ENCODE measurements at regions not wholly inside any gene's neighbourhood (a gene's known extent, or its start where the extent isn't known, plus 50 kb on each side); places are given as distances from the start of the nearest gene placed in this dataset.

- H3K27me3 ChIP-seq, result peaks cover 0 to 78% (median 6%) of the 10 kb centered on the region in 4 donors
- no peaks in the 10 kb centered on the region for H3K36me3 ChIP-seq
- TF ChIP-seq CTCF (IDR thresholded peaks at IDR 0.05) (no peak), EP300 (IDR thresholded peaks at IDR 0.05) (no peak), POLR2AphosphoS5 (IDR thresholded peaks at IDR 0.05) (no peak), POLR2A (IDR thresholded peaks at IDR 0.05; ENCODE audit: low read depth) (no peak)
- no peak for DNase-seq (ENCODE audit: extremely low spot score)
- H3K27ac ChIP-seq (replicated peaks in 1 of 4), result no peak overlapping the region
- WGBS, result 34% methylated on average over 19 of the region's 25 CpGs
- no peaks in the 10 kb centered on the region for H3K9me3 ChIP-seq
- intact Hi-C loops (cut with DNase I), result no loop called here
- H3K4me3 ChIP-seq, result no peak overlapping the region
- peaks cover 0 to 6% (median 0%) of the 10 kb centered on the region in 4 donors for H3K4me1 ChIP-seq
These were observed 86.3 kb upstream of the ADRA2C start for GRCh38 chr4:3679851-3680311.

- Histone ChIP-seq H3K9me3 (no peaks in the 10 kb centered on the region), H3K36me3 (no peaks in the 10 kb centered on the region), H3K4me3 (no peak overlapping the region), H3K27ac (replicated peaks in 1 of 4) (no peak overlapping the region), H3K4me1 (peaks cover 0 to 6% (median 0%) of the 10 kb centered on the region in 4 donors), H3K27me3 (peaks cover 0 to 73% (median 6%) of the 10 kb centered on the region in 4 donors)
- intact Hi-C loops (cut with DNase I), result no loop called here
- no peak for DNase-seq (ENCODE audit: extremely low spot score)
- 80% methylated on average over 24 of the region's 26 CpGs for WGBS
- TF ChIP-seq CTCF (IDR thresholded peaks at IDR 0.05), result no peak
These were observed 86.9 kb upstream of the ADRA2C start for GRCh38 chr4:3679071-3679825.

GRCh38 chr4:3677748-3678070 is 88.5 kb upstream of the ADRA2C start:
- WGBS, result 50% methylated on average over 7 of the region's 7 CpGs
- Histone ChIP-seq H3K27me3 (peaks cover 0 to 71% (median 6%) of the 10 kb centered on the region in 4 donors), H3K36me3 (no peaks in the 10 kb centered on the region), H3K4me3 (no peak overlapping the region), H3K9me3 (no peaks in the 10 kb centered on the region), H3K27ac (replicated peaks in 1 of 4) (no peak overlapping the region), H3K4me1 (peaks cover 0 to 6% (median 0%) of the 10 kb centered on the region in 4 donors)
- intact Hi-C loops (cut with DNase I), result no loop called here
- DNase-seq (ENCODE audit: extremely low spot score), result no peak
- TF ChIP-seq EP300 (IDR thresholded peaks at IDR 0.05) (no peak), CTCF (IDR thresholded peaks at IDR 0.05) (no peak), POLR2AphosphoS5 (IDR thresholded peaks at IDR 0.05) (no peak), POLR2A (IDR thresholded peaks at IDR 0.05; ENCODE audit: low read depth) (no peak)

DNA sequence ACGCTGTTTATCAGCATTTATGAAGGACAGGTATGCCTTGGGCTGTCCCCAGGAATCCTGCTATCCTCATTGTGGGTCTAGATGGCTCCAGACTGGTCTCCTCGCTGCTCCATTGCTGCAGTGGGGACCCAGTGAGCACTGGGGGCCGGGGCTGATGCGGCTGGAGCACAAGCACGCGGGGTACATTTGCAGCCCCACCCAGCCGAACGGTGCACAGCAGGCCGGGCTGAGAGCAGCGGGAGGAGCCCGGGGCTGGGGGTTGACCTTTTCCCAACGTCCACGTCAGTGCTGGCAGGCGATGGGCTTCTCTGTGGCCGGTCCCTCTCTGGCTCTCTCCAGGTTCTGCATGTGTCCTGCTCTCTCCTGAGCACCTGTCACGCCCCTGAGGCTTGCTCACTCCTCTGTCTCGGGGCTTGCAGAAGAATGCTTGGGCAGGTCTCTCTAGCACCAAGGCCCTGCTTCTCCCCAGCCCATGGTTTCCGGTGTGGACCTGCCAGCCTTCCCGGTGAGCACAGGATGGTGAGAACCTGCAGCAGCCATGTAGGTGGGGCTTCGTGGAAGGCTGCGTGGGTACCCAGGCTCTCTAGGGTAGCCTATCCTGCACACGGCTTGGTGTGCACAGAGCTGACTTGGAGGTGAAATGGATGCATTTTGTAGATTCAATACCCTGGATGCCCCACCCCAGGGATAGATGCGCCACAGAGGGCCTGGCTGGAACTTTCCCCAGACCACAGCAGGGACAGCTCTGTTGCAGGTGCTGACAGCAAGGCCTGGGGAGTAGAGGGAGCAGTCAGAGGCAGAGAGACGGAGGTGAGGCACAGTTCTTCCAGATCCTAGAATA is 89.1 kb upstream of the ADRA2C start:
- DNase-seq (ENCODE audit: extremely low spot score), result no peak
- Histone ChIP-seq H3K4me3 (no peak overlapping the region), H3K27ac (replicated peaks in 1 of 4) (no peak overlapping the region), H3K9me3 (no peaks in the 10 kb centered on the region), H3K27me3 (peaks cover 0 to 69% (median 6%) of the 10 kb centered on the region in 4 donors), H3K36me3 (no peaks in the 10 kb centered on the region), H3K4me1 (peaks cover 0 to 7% (median 0%) of the 10 kb centered on the region in 4 donors)
- TF ChIP-seq EP300 (IDR thresholded peaks at IDR 0.05) (no peak), CTCF (IDR thresholded peaks at IDR 0.05) (no peak), POLR2A (IDR thresholded peaks at IDR 0.05; ENCODE audit: low read depth) (no peak), POLR2AphosphoS5 (IDR thresholded peaks at IDR 0.05) (no peak)
- 80% methylated on average over 12 of the region's 24 CpGs for WGBS
- intact Hi-C loops (cut with DNase I), result no loop called here
